B cell (primary cell): ENCODE measurements at regions not wholly inside any gene's neighbourhood (a gene's known extent, or its start where the extent isn't known, plus 50 kb on each side); places are given as distances from the start of the nearest gene placed in this dataset.

Experiments
- ATAC-seq: fragments of 200-7000 bp; cut with Tn5 transposase; one replicate; pipeline ENCODE4 v1.10.0; 2021; ENCODE audit warnings: low read depth, mild to moderate bottlenecking, moderate number of reproducible peaks, moderate library complexity
- CTCF ChIA-PET: fragments of 350-600 bp; sonication (Branson Sonifier 250); formaldehyde crosslinking; loops from one replicate; lab custom pipeline; 2021; ENCODE audit warnings: antibody characterized with exemption, inconsistent platforms; lab: Charles Lee
- POLR2A ChIA-PET: fragments of 350-600 bp; sonication (Branson Sonifier 250); formaldehyde crosslinking; loops from one replicate; lab custom pipeline; 2021; ENCODE audit warnings: antibody characterized with exemption; lab: Charles Lee
- DNase-seq: peaks from one replicate; pipeline ENCODE4 v3.0.0; 2013
- H2AFZ ChIP-seq: 2 replicates; pipeline ENCODE4 v1.6.1; 2012; ENCODE audit warnings: mild to moderate bottlenecking, low read depth, low read length; ENCODE audit not compliant: insufficient read depth, poor library complexity, severe bottlenecking
- H3K27ac ChIP-seq, 2 donors: 1 replicate in 1 of 2; 2 replicates in 1 of 2; pipeline ENCODE4 v1.5.1; 2012 to 2013; ENCODE audit warnings: low read length in 2 of 2, mild to moderate bottlenecking in 2 of 2, moderate library complexity in 1 of 2
- H3K27me3 ChIP-seq, 4 experiments: fragments of 200-600 bp in 1 of 4; sonication (generic) in 1 of 4; replicated peaks in 1 of 4; 1 replicate in 2 of 4; 2 replicates in 2 of 4; pipeline versions ENCODE4 v1.6.1 to v1.7.0; 2013 to 2016; ENCODE audit warnings: low read length in 3 of 4, mild to moderate bottlenecking in 2 of 4, mixed read lengths in 1 of 4, moderate library complexity in 1 of 4; ENCODE audit not compliant: insufficient read depth in 4 of 4, control insufficient read depth in 3 of 4; ENCODE audit errors: control extremely low read depth in 1 of 4
- H3K36me3 ChIP-seq, 2 experiments: replicated peaks in 1 of 2; 1 replicate in 1 of 2; 2 replicates in 1 of 2; pipeline versions ENCODE4 v1.6.1 to v1.7.1; 2013; ENCODE audit warnings: low read length in 1 of 2; ENCODE audit not compliant: insufficient read depth in 2 of 2, control insufficient read depth in 1 of 2; ENCODE audit errors: control extremely low read depth in 1 of 2, extremely low read depth in 1 of 2
- H3K4me1 ChIP-seq, 2 donors: fragments of 200-600 bp in 1 of 2; sonication (generic) in 1 of 2; 1 replicate in 1 of 2; 2 replicates in 1 of 2; pipeline versions ENCODE4 v1.5.1 to v1.6.1; 2013 to 2017; ENCODE audit warnings: low read length in 2 of 2; ENCODE audit not compliant: control insufficient read depth in 2 of 2, insufficient read depth in 2 of 2
- H3K4me2 ChIP-seq: replicated peaks from 2 replicates; pipeline ENCODE3; 2012; ENCODE audit warnings: mild to moderate bottlenecking, low read depth, low read length; ENCODE audit not compliant: poor library complexity, severe bottlenecking
- H3K4me3 ChIP-seq, 5 experiments: fragments of 200-600 bp in 1 of 5; sonication (generic) in 1 of 5; 1 replicate in 3 of 5; 2 replicates in 2 of 5; pipeline versions ENCODE4 v1.5.1 to v1.7.0; 2011 to 2016; ENCODE audit warnings: low read length in 4 of 5, mild to moderate bottlenecking in 4 of 5, low read depth in 2 of 5, control low read depth in 1 of 5, moderate library complexity in 1 of 5; ENCODE audit not compliant: insufficient read depth in 1 of 5; ENCODE audit errors: control extremely low read depth in 1 of 5, extremely low read depth in 1 of 5
- H3K79me2 ChIP-seq: fragments of 200-600 bp; sonication (generic); one replicate; pipeline ENCODE4 v1.6.0; 2016; ENCODE audit warnings: low read length; ENCODE audit not compliant: control insufficient read depth, insufficient read depth
- H3K9ac ChIP-seq: fragments of 200-600 bp; sonication (generic); 2 replicates; pipeline ENCODE4 v1.6.1; 2017; ENCODE audit warnings: mild to moderate bottlenecking, low read length, moderate library complexity
- H3K9me3 ChIP-seq, 3 donors: one replicate each; pipeline versions ENCODE4 v1.6.1 to v1.7.1; 2013; ENCODE audit warnings: low read length in 2 of 3; ENCODE audit not compliant: control insufficient read depth in 2 of 3, insufficient read depth in 1 of 3; ENCODE audit errors: control extremely low read depth in 1 of 3
- H4K20me1 ChIP-seq: 2 replicates; pipeline ENCODE4 v1.6.0; 2012; ENCODE audit warnings: mild to moderate bottlenecking, low read length; ENCODE audit not compliant: insufficient read depth, control insufficient read depth, poor library complexity, severe bottlenecking
- H3K27ac Mint-ChIP-seq: one replicate; pipeline ENCODE4 v1.8.0; 2021; ENCODE audit warnings: mixed read lengths
- H3K27me3 Mint-ChIP-seq: one replicate; pipeline ENCODE4 v1.8.0; 2021; ENCODE audit warnings: mixed read lengths
- H3K4me1 Mint-ChIP-seq: one replicate; pipeline ENCODE4 v1.8.0; 2021; ENCODE audit warnings: mixed read lengths
- H3K4me3 Mint-ChIP-seq: one replicate; pipeline ENCODE4 v1.8.0; 2021; ENCODE audit warnings: mixed read lengths
- H3K9me3 Mint-ChIP-seq: one replicate; pipeline ENCODE4 v1.8.0; 2022; ENCODE audit warnings: mixed read lengths; ENCODE audit not compliant: insufficient read depth
- CTCF ChIP-seq: fragments of 200-600 bp; IDR thresholded peaks from one replicate; pipeline ENCODE4 v1.8.0; 2022; ENCODE audit warnings: antibody characterized with exemption, mild to moderate bottlenecking
- EZH2 ChIP-seq: IDR thresholded peaks from 2 replicates; pipeline ENCODE4 v1.6.1; 2012; ENCODE audit warnings: borderline replicate concordance, low read depth, mild to moderate bottlenecking, moderate library complexity, low read length; ENCODE audit not compliant: insufficient read depth, poor library complexity, severe bottlenecking
- WGBS: methylation state at CpG from one replicate; pipeline ENCODE4 v1.1.5; 2013; ENCODE audit warnings: missing lambda C conversion rate; ENCODE audit not compliant: insufficient coverage; 5-methylcytosine and 5-hydroxymethylcytosine counted together
- intact Hi-C: fragments of 100-400 bp; cut with micrococcal nuclease; formaldehyde crosslinking; loops from one replicate; pipeline ENCODE4 v1.10.0; 2022

- H3K9me3 ChIP-seq, result peaks cover 1 to 13% (median 3%) of the 10 kb centered on the region in 3 donors
- no peak overlapping the region for H3K27ac ChIP-seq
- POLR2A ChIA-PET, result no interaction called here
- H3K9ac ChIP-seq, result no peak overlapping the region
- H3K4me1 Mint-ChIP-seq, result no peaks in the 10 kb centered on the region
- no peak overlapping the region for H2AFZ ChIP-seq
- H3K4me3 Mint-ChIP-seq, result no peak overlapping the region
- no peak overlapping the region for H3K27ac Mint-ChIP-seq
- CTCF ChIA-PET, result no interaction called here
- H3K4me3 ChIP-seq, result no peak overlapping the region
- no peaks in the 10 kb centered on the region for H3K36me3 ChIP-seq
- ATAC-seq, result no peak
- no peaks in the 10 kb centered on the region for H3K27me3 ChIP-seq
- no peaks in the 10 kb centered on the region for H3K4me1 ChIP-seq
- H3K27me3 Mint-ChIP-seq, result no peaks in the 10 kb centered on the region
- intact Hi-C loops, result no loop called here
- DNase-seq, result no peak
- H3K9me3 Mint-ChIP-seq, result no peaks in the 10 kb centered on the region
- H3K4me2 ChIP-seq, result no peak overlapping the region
- H3K79me2 ChIP-seq, result no peaks in the 10 kb centered on the region
- H4K20me1 ChIP-seq, result no peaks in the 10 kb centered on the region
- TF ChIP-seq CTCF, result no peak
- TF ChIP-seq EZH2, result no peak
- WGBS, result 90% methylated on average over 14 of the region's 14 CpGs
Measured at GRCh38 chr4:62292911-62293310, 1092.8 kb downstream of the ADGRL3 start.

- WGBS, result 60% methylated on average over 1 of the region's 3 CpGs
- Histone ChIP-seq H4K20me1 (no peaks in the 10 kb centered on the region), H3K4me2 (no peak overlapping the region), H3K4me3 (no peak overlapping the region), H3K4me1 (no peaks in the 10 kb centered on the region), H3K36me3 (no peaks in the 10 kb centered on the region), H3K27me3 (no peaks in the 10 kb centered on the region), H3K79me2 (no peaks in the 10 kb centered on the region), H3K27ac (no peak overlapping the region), H3K9me3 (peaks cover 1 to 10% (median 3%) of the 10 kb centered on the region in 3 donors), H2AFZ (no peak overlapping the region), H3K9ac (no peak overlapping the region)
- ChIA-PET POLR2A (no interaction called here), CTCF (no interaction called here)
- no peaks in the 10 kb centered on the region for H3K4me1 Mint-ChIP-seq
- DNase-seq, result no peak
- intact Hi-C loops, result no loop called here
- no peak overlapping the region for H3K4me3 Mint-ChIP-seq
- no peak for TF ChIP-seq CTCF
- no peak overlapping the region for H3K27ac Mint-ChIP-seq
- no peaks in the 10 kb centered on the region for H3K9me3 Mint-ChIP-seq
- H3K27me3 Mint-ChIP-seq, result no peaks in the 10 kb centered on the region
- ATAC-seq, result no peak
Measured at GRCh38 chr4:62288808-62289541, 1088.8 kb downstream of the ADGRL3 start.
